Transverse colon (tissue), 4 donors: ENCODE measurements at regions not wholly inside any gene's neighbourhood (a gene's known extent, or its start where the extent isn't known, plus 50 kb on each side); places are given as distances from the start of the nearest gene placed in this dataset.

Source experiments
- POLR2A ChIP-seq: fragments of 450-650 bp; IDR thresholded peaks from one replicate; pipeline ENCODE4 v1.6.1; 2016; ENCODE audit warnings: antibody characterized with exemption, mild to moderate bottlenecking, moderate library complexity
- POLR2AphosphoS5 ChIP-seq, 3 donors: sonication (generic); formaldehyde crosslinking; IDR thresholded peaks; one replicate each; pipeline ENCODE4 v1.6.1; 2016; ENCODE audit warnings: antibody characterized with exemption in 3 of 3
- TF ChIP-seq, protein P1 (sequence below), 5 experiments: fragments of 200-600 bp in 3 of 5; fragments of 450-650 bp in 2 of 5; sonication (generic) in 3 of 5; IDR thresholded peaks; 1 replicate in 2 of 5; 2 replicates in 3 of 5; pipeline ENCODE4 v1.5.1; 2016 to 2017; ENCODE audit warnings: antibody characterized with exemption in 5 of 5, inconsistent platforms in 3 of 5, mild to moderate bottlenecking in 2 of 5, moderate library complexity in 1 of 5

DNA sequence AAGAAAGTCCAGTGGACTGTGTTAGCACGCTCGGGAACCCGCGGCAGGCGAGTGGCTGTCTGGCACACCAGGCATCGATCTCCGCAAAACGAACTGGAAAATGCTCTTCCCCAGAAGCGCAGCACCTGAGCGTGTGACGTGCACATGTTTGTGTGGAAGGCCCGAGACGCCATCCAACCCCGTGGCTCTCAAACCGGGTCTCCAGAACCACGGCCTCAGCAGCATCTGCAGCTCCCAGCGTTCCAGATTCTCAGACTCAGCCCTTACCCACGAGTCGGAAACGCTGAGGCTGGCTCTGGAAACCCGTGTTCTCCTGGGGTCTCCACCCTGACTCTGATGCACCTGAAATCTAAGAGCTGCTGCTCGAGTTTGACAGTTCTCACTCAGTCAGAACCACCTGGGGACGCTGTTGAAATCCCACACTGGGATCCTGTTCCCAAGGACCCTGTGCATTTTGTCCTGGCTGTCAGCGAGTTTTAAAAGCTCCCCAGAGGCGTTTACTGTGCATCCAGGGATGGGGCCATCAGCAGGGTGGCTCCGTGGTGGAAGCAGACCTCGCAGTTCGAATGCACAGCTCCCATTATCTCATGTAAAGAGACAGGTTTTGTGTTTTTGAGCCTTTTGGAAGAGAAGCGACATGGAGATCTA is 69.0 kb downstream of the DLL1 start:
- TF ChIP-seq, protein P1, sequence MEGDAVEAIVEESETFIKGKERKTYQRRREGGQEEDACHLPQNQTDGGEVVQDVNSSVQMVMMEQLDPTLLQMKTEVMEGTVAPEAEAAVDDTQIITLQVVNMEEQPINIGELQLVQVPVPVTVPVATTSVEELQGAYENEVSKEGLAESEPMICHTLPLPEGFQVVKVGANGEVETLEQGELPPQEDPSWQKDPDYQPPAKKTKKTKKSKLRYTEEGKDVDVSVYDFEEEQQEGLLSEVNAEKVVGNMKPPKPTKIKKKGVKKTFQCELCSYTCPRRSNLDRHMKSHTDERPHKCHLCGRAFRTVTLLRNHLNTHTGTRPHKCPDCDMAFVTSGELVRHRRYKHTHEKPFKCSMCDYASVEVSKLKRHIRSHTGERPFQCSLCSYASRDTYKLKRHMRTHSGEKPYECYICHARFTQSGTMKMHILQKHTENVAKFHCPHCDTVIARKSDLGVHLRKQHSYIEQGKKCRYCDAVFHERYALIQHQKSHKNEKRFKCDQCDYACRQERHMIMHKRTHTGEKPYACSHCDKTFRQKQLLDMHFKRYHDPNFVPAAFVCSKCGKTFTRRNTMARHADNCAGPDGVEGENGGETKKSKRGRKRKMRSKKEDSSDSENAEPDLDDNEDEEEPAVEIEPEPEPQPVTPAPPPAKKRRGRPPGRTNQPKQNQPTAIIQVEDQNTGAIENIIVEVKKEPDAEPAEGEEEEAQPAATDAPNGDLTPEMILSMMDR (IDR thresholded peaks at IDR 0.05): no peak
- TF ChIP-seq POLR2A: no peak
- no peak for TF ChIP-seq POLR2AphosphoS5 (IDR thresholded peaks at IDR 0.05)
